ENCODE measurements at regions not wholly inside any gene's neighbourhood (a gene's known extent, or its start where the extent isn't known, plus 50 kb on each side); places are given as distances from the start of the nearest gene placed in this dataset.
A peak's percentile ranks its signal among the peaks of the same experiment; 100 is the strongest.

GRCh38 chr6:113643407-113643770 lies 213.8 kb upstream of the MARCKS start:
- no peak overlapping the region for H3K4me3 ChIP-seq (ENCODE audit: low read depth, low read length)
- ChIA-PET CTCF (no interaction called here), POLR2A (no interaction called here)
- DNase-seq (ENCODE audit: low read depth, low spot score), result no peak
- TF ChIP-seq CTCF (IDR thresholded peaks at IDR 0.05; ENCODE audit: insufficient read depth, low read length, missing control alignments), result no peak

DNA sequence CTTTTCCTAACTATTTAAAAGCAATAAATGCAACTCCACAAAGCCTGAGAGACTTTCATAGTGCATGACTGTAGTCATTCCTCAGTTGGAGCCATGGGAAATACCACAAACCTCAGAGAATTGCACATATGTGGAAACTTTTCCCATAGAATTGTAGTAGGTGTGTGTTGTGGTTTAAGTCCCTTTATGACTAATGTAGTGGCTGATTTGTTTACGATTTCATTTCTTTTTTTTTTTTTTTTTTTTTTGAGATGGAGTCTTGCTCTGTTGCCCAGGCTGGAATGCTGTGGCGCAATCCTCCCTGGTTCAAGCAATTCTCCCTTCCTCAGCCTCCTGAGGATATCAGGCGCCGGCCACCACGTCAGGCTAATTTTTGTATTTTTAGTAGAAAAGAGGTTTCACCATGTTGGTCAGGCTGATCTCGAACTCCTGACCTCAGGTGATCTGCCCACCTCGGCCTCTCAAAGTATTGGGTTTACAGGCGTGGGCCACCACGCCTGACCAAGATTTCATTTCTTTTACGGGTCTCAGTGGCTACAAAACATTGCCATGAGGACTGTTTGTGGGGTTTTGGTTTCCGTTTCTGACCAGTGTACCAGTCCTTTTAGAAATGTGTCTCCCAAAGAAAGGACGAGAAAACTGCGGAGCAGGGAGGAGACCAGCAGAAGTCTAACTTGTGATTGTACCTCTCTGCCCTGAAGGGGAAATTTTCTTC lies 212.1 kb upstream of the MARCKS start:
- peak; percentile 99 for DNase-seq (ENCODE audit: low read depth, low spot score)
- H3K4me3 ChIP-seq (ENCODE audit: low read depth, low read length), result no peak overlapping the region
- no peak for TF ChIP-seq CTCF (IDR thresholded peaks at IDR 0.05; ENCODE audit: insufficient read depth, low read length, missing control alignments)
- CTCF ChIA-PET, result no interaction called here
- POLR2A ChIA-PET, result interaction anchor here (1.0 to 2.9 kb wide), 3 partner anchors 13 to 214 kb away, joined by 3 to 19 read pairs (median 5); no protein-coding TSS in a partner anchor

GRCh38 chr6:113645576-113645970 lies 211.6 kb upstream of the MARCKS start:
- ChIA-PET CTCF (interaction anchor here (1.8 kb wide), 1 partner anchor 214 kb away, joined by 10 read pairs; no protein-coding TSS in a partner anchor), POLR2A (interaction anchor here (0.6 to 2.9 kb wide), 4 partner anchors 13 to 525 kb away, joined by 3 to 19 read pairs (median 4); no protein-coding TSS in a partner anchor)
- H3K4me3 ChIP-seq (ENCODE audit: low read depth, low read length), result no peak overlapping the region
- no peak for TF ChIP-seq CTCF (IDR thresholded peaks at IDR 0.05; ENCODE audit: insufficient read depth, low read length, missing control alignments)
- DNase-seq (ENCODE audit: low read depth, low spot score), result peak; percentile 96

DNA sequence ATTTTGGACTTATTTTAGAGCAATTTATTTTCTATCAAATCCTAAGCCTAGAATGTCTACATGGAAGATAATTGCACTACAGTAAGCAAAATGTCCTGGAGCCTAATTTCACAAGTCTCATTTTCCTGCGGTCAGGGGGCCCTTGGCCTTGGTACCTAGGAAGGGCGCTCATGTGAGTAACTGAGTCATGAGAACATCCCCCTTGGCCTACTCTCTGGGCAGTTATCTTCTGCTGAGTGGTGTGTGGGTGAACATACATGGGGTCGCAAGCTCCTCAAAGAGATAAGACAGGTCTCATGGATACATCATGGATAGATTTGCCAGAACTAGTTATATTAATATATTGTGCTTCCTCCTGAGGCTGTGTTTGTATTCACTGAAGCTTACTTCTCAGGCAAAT lies 211.2 kb upstream of the MARCKS start:
- POLR2A ChIA-PET, result interaction anchor here (0.6 to 2.9 kb wide), 4 partner anchors 14 to 525 kb away, joined by 3 to 19 read pairs (median 4); no protein-coding TSS in a partner anchor

GRCh38 chr6:113646701-113647100 lies 210.4 kb upstream of the MARCKS start:
- H3K4me3 ChIP-seq (ENCODE audit: low read depth, low read length), result no peak overlapping the region
- ChIA-PET CTCF (interaction anchor here (0.9 to 1.8 kb wide), 2 partner anchors 14 to 212 kb away, joined by 3 to 10 read pairs; no protein-coding TSS in a partner anchor), POLR2A (interaction anchor here (0.6 to 2.9 kb wide), 2 partner anchors 13 to 212 kb away, joined by 3 to 19 read pairs; no protein-coding TSS in a partner anchor)
- no peak for DNase-seq (ENCODE audit: low read depth, low spot score)
- no peak for TF ChIP-seq CTCF (IDR thresholded peaks at IDR 0.05; ENCODE audit: insufficient read depth, low read length, missing control alignments)

More for the DNA sequence above, 211.2 kb upstream of the MARCKS start:
- DNase-seq (ENCODE audit: low read depth, low spot score), result no peak
- no peak for TF ChIP-seq CTCF (IDR thresholded peaks at IDR 0.05; ENCODE audit: insufficient read depth, low read length, missing control alignments)
- H3K4me3 ChIP-seq (ENCODE audit: low read depth, low read length), result no peak overlapping the region
- CTCF ChIA-PET, result interaction anchor here (0.9 to 1.8 kb wide), 2 partner anchors 15 to 213 kb away, joined by 3 to 10 read pairs; no protein-coding TSS in a partner anchor

DNA sequence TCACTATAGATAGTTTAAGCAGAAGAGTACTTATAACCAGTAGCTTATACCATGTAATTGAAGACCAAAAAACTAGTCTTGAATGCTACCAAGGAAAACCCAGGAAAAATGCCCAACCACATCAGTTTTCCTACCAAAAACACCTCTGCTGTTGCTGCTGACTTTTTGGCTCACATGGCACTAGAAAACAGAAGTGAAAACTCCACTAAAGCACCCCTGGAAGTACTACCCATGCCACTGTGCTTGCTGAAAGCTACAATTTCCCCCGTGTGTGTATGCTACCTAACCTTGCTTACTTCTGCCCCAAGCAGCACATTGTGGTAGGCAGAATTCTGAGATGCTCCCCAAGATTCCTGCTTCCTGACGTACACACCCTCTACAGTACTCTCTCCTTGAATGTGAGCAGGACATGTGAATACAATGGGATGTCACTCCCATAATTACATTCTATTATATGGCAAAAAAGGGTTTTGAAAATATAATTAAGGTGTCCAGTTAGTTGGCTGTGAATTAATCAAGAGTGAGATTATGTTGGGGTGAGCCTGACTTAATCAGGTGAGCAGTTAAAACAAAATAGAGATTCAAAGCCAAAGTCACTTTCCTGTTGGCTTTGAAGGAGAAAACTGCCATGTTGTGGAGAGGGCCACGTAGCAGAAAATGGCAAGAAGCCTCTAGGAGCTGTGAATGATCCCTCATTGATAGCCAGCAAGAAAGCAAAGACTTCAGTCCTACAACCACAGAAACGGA lies 209.8 kb upstream of the MARCKS start:
- POLR2A ChIA-PET, result interaction anchor here (0.6 kb wide), 1 partner anchor 13 kb away, joined by 3 read pairs; no protein-coding TSS in a partner anchor
- CTCF ChIA-PET, result interaction anchor here (1.8 kb wide), 1 partner anchor 212 kb away, joined by 10 read pairs; no protein-coding TSS in a partner anchor

More for the DNA sequence above, 209.8 kb upstream of the MARCKS start:
- no peak for DNase-seq (ENCODE audit: low read depth, low spot score)
- H3K4me3 ChIP-seq (ENCODE audit: low read depth, low read length), result no peak overlapping the region
- TF ChIP-seq CTCF (IDR thresholded peaks at IDR 0.05; ENCODE audit: insufficient read depth, low read length, missing control alignments), result no peak
